MM.1S (cell line): ENCODE measurements at regions not wholly inside any gene's neighbourhood (a gene's known extent, or its start where the extent isn't known, plus 50 kb on each side); places are given as distances from the start of the nearest gene placed in this dataset.

ENCODE experiments used
- EZH2 ChIP-seq: fragments of 300-600 bp; sonication (generic); optimal IDR thresholded peaks from 2 replicates; pipeline ENCODE3; 2017; ENCODE audit warnings: low read depth, mild to moderate bottlenecking, antibody characterized with exemption, low read length, mixed read lengths
- EZH2phosphoT487 ChIP-seq: fragments of 300-600 bp; sonication (generic); IDR thresholded peaks from 2 replicates; pipeline ENCODE4 v1.6.1; 2018; ENCODE audit warnings: antibody characterized with exemption, low read length
- TF ChIP-seq, protein P1 (sequence below): fragments of 300-600 bp; sonication (generic); IDR thresholded peaks from 2 replicates; pipeline ENCODE4 v1.5.1; 2016; ENCODE audit warnings: antibody characterized with exemption, low read length, mixed read lengths

GRCh38 chr9:82608487-82608886 lies 454.5 kb downstream of the RASEF start:
- TF ChIP-seq, protein P1, sequence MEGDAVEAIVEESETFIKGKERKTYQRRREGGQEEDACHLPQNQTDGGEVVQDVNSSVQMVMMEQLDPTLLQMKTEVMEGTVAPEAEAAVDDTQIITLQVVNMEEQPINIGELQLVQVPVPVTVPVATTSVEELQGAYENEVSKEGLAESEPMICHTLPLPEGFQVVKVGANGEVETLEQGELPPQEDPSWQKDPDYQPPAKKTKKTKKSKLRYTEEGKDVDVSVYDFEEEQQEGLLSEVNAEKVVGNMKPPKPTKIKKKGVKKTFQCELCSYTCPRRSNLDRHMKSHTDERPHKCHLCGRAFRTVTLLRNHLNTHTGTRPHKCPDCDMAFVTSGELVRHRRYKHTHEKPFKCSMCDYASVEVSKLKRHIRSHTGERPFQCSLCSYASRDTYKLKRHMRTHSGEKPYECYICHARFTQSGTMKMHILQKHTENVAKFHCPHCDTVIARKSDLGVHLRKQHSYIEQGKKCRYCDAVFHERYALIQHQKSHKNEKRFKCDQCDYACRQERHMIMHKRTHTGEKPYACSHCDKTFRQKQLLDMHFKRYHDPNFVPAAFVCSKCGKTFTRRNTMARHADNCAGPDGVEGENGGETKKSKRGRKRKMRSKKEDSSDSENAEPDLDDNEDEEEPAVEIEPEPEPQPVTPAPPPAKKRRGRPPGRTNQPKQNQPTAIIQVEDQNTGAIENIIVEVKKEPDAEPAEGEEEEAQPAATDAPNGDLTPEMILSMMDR, result no peak
- TF ChIP-seq EZH2 (no peak), EZH2phosphoT487 (no peak)
